Nucleus accumbens (tissue), 56 donors: ENCODE measurements at regions not wholly inside any gene's neighbourhood (a gene's known extent, or its start where the extent isn't known, plus 50 kb on each side); places are given as distances from the start of the nearest gene placed in this dataset.

Source experiments
- DNase-seq, 56 donors: peaks; one replicate each; lab custom pipeline; 2025; lab: John Stamatoyannopoulos, UW

- DNase-seq, result no peak
These were observed 235.1 kb upstream of the SPOCK3 start for GRCh38 chr4:167469436-167469835.

GRCh38 chr4:167475951-167476350, 241.7 kb upstream of the SPOCK3 start:
- DNase-seq, result no peak

- no peak for DNase-seq
These were observed 257.7 kb upstream of the SPOCK3 start for GRCh38 chr4:167492007-167492406.

GRCh38 chr4:167509551-167509950, 275.3 kb upstream of the SPOCK3 start:
- no peak for DNase-seq

GRCh38 chr4:167524091-167524490, 289.8 kb upstream of the SPOCK3 start:
- DNase-seq, result no peak

- DNase-seq, result no peak
These were observed 303.5 kb upstream of the SPOCK3 start for GRCh38 chr4:167537761-167538160.

- no peak for DNase-seq
These were observed 307.0 kb upstream of the SPOCK3 start for GRCh38 chr4:167541286-167541685.

GRCh38 chr4:167544391-167544790, 310.1 kb upstream of the SPOCK3 start:
- no peak for DNase-seq

- DNase-seq, result no peak
These were observed 315.7 kb upstream of the SPOCK3 start for GRCh38 chr4:167550021-167550420.

- DNase-seq, result no peak
These were observed 321.2 kb upstream of the SPOCK3 start for GRCh38 chr4:167555338-167556022.

GRCh38 chr4:167578906-167579305, 344.6 kb upstream of the SPOCK3 start:
- DNase-seq, result no peak

- DNase-seq, result no peak
These were observed 347.2 kb upstream of the SPOCK3 start for GRCh38 chr4:167581449-167581965.

GRCh38 chr4:167587361-167587760, 353.1 kb upstream of the SPOCK3 start:
- no peak for DNase-seq

- no peak for DNase-seq
These were observed 361.6 kb upstream of the SPOCK3 start for GRCh38 chr4:167595898-167596297.

- no peak for DNase-seq
These were observed 367.9 kb upstream of the SPOCK3 start for GRCh38 chr4:167602157-167602556.

- DNase-seq, result no peak
These were observed 372.3 kb upstream of the SPOCK3 start for GRCh38 chr4:167606551-167606950.

- DNase-seq, result no peak
These were observed 379.1 kb upstream of the SPOCK3 start for GRCh38 chr4:167613381-167613780.

- no peak for DNase-seq
These were observed 380.6 kb upstream of the SPOCK3 start for GRCh38 chr4:167614866-167615265.

- DNase-seq, result no peak
These were observed 382.2 kb upstream of the SPOCK3 start for GRCh38 chr4:167616476-167616875.

- peak in 47 of 56 donors; percentile 0 to 80 (median 29) for DNase-seq
These were observed 388.4 kb upstream of the SPOCK3 start for GRCh38 chr4:167622481-167623240.

- DNase-seq, result no peak
These were observed 388.9 kb upstream of the SPOCK3 start for GRCh38 chr4:167623241-167623572.

GRCh38 chr4:167629272-167629671, 395.0 kb upstream of the SPOCK3 start:
- DNase-seq, result no peak
